HFFc6 (cell line): ENCODE measurements at regions not wholly inside any gene's neighbourhood (a gene's known extent, or its start where the extent isn't known, plus 50 kb on each side); places are given as distances from the start of the nearest gene placed in this dataset.
A peak's percentile ranks its signal among the peaks of the same experiment; 100 is the strongest.

ENCODE experiments used
- DNase-seq: peaks from one replicate; pipeline ENCODE4 v3.0.0-alpha.2; 2018
- H3K27ac Mint-ChIP-seq: 2 replicates; pipeline ENCODE4 v1.8.0; 2020; ENCODE audit warnings: mild to moderate bottlenecking, mixed read lengths
- H3K27me3 Mint-ChIP-seq: 2 replicates; pipeline ENCODE4 v1.8.0; 2021; ENCODE audit warnings: mild to moderate bottlenecking, moderate library complexity, mixed read lengths; ENCODE audit not compliant: insufficient read depth
- H3K36me3 Mint-ChIP-seq: 2 replicates; pipeline ENCODE4 v1.8.0; 2021; ENCODE audit warnings: low read depth, mixed read lengths
- H3K4me1 Mint-ChIP-seq: 2 replicates; pipeline ENCODE4 v1.8.0; 2020; ENCODE audit warnings: low read depth, mixed read lengths
- H3K4me3 Mint-ChIP-seq: 2 replicates; pipeline ENCODE4 v1.8.0; 2020; ENCODE audit warnings: mild to moderate bottlenecking, moderate library complexity, mixed read lengths
- H3K9me3 Mint-ChIP-seq: 2 replicates; pipeline ENCODE4 v1.8.0; 2020; ENCODE audit warnings: mild to moderate bottlenecking, mixed read lengths
- TF ChIP-seq, protein P1 (sequence below): fragments of 200-600 bp; sonication (generic); IDR thresholded peaks from 2 replicates; pipeline ENCODE4 v1.5.0; 2021; ENCODE audit warnings: antibody characterized with exemption, mild to moderate bottlenecking

DNA sequence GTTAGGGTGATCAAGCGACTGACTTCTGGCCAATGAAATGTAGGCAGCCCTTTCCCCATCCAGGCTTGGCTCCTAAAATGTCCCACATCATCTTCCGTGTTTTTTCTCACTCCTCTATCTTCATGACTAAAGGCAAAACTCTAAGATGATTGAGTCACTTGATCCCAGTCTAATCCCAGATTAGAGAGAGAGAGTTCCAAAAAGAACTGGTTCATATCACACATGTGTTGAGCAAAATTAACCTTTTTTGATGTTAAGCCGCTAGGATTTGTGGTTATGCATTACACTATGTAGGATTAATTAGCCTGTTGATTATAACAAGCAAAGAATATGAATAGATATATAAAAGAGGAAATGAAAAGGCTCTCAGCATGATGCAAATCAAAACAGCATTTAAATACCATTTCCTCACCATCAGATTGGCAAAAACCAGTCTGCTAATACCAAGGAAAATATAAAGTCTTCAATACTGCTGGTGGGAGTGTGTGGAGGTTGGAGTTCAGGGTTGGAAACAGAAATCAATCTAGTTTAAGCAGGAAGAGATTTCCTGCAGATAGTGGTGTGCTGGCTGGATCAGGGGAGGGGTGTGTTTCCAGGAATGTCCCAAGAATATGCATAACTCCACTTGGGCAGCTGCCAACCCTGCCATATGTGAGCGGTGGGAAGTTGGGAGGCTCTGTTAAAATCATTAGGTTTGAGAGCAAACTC lies 187.6 kb upstream of the S1PR3 start:
- Mint-ChIP-seq H3K4me1 (peaks cover 30% of the 10 kb centered on the region), H3K27me3 (peaks cover 6% of the 10 kb centered on the region), H3K9me3 (no peaks in the 10 kb centered on the region), H3K36me3 (no peaks in the 10 kb centered on the region), H3K4me3 (no peak overlapping the region), H3K27ac (0 out of 2 replicates have a peak overlapping the region, but pooled peaks have one; percentile 2)
- no peak for DNase-seq
- TF ChIP-seq, protein P1, sequence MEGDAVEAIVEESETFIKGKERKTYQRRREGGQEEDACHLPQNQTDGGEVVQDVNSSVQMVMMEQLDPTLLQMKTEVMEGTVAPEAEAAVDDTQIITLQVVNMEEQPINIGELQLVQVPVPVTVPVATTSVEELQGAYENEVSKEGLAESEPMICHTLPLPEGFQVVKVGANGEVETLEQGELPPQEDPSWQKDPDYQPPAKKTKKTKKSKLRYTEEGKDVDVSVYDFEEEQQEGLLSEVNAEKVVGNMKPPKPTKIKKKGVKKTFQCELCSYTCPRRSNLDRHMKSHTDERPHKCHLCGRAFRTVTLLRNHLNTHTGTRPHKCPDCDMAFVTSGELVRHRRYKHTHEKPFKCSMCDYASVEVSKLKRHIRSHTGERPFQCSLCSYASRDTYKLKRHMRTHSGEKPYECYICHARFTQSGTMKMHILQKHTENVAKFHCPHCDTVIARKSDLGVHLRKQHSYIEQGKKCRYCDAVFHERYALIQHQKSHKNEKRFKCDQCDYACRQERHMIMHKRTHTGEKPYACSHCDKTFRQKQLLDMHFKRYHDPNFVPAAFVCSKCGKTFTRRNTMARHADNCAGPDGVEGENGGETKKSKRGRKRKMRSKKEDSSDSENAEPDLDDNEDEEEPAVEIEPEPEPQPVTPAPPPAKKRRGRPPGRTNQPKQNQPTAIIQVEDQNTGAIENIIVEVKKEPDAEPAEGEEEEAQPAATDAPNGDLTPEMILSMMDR, result no peak

DNA sequence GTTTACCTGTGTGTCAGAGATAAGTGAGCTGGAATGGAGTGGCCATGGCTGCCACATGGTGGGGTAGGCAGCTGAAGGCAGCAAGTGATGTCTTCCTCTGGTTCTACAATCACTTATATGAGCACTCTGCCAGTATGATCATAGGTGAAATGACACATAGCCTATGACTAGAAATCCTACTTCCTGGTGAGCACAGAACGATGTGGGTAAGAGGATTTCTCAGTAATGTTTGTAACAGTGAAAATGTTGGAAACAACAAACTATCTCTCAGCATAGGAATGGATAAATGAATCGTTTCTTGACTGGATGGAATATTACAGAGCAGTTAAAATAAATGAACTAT lies 187.0 kb upstream of the S1PR3 start:
- no peaks in the 10 kb centered on the region for H3K9me3 Mint-ChIP-seq
- peak; percentile 28 for DNase-seq
- no peaks in the 10 kb centered on the region for H3K36me3 Mint-ChIP-seq
- peaks cover 34% of the 10 kb centered on the region for H3K4me1 Mint-ChIP-seq
- H3K4me3 Mint-ChIP-seq, result no peak overlapping the region
- H3K27ac Mint-ChIP-seq, result 0 out of 2 replicates have a peak overlapping the region, but pooled peaks have one; percentile 2
- H3K27me3 Mint-ChIP-seq, result peaks cover 6% of the 10 kb centered on the region
- TF ChIP-seq, protein P1, result no peak

DNA sequence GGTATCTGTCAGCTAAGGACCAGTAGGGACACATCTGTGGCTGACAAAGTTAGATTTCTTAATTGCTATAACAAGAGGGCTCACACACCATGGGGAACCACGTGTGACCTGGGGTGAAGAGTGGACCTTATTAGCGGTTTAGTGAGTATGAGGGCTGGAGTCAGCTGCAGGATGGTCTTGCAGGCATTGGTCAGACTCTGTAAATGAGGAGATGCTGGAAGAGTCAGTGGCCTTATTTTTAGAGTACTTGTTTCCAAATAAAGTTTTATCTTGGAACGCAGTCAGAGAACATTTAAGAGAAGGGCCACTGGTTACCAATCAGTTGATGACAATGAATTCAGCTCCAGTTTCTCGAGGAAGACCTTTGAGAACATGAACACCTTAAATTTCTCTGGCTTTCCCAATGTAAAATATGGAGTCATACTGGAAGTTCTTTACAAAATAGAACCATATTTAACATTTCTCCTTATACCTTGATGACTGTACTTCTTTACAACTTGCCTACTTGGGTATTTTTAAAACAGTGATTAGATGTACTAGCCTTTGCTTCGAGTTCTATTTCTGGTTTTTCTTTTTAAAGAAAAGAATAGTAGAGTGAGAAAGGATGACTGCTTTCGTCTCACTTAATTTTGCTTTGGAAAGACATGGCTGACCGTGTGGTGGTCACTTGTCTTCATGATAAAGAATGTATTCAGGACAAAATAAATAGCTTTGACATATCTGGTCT lies 185.9 kb upstream of the S1PR3 start:
- H3K36me3 Mint-ChIP-seq, result no peaks in the 10 kb centered on the region
- no peak for DNase-seq
- peaks cover 45% of the 10 kb centered on the region for H3K4me1 Mint-ChIP-seq
- peaks cover 6% of the 10 kb centered on the region; the same call in 1 of the 2 replicates for H3K27me3 Mint-ChIP-seq
- no peak overlapping the region for H3K27ac Mint-ChIP-seq
- TF ChIP-seq, protein P1, result no peak
- no peaks in the 10 kb centered on the region for H3K9me3 Mint-ChIP-seq
- H3K4me3 Mint-ChIP-seq, result no peak overlapping the region

DNA sequence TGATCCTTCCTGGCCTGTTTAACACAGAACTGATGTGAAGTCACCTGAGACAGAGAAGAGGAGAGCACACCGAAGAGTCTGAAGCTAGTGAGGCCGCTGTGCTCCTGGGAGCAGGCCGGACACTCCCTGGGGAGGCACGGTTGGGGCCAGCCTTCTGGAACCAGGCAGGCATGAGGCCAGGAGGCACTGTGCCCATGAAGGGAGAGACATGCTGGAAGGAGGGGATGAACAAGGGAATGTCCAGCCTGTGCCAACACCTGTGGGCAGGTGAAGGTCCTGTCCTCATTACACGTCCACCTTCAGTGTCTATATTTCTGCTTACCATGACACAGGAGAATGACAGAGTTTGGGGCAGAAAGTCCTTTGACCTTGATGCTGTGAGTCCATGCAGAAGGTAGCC lies 183.8 kb upstream of the S1PR3 start:
- H3K4me3 Mint-ChIP-seq, result no peak overlapping the region

DNA sequence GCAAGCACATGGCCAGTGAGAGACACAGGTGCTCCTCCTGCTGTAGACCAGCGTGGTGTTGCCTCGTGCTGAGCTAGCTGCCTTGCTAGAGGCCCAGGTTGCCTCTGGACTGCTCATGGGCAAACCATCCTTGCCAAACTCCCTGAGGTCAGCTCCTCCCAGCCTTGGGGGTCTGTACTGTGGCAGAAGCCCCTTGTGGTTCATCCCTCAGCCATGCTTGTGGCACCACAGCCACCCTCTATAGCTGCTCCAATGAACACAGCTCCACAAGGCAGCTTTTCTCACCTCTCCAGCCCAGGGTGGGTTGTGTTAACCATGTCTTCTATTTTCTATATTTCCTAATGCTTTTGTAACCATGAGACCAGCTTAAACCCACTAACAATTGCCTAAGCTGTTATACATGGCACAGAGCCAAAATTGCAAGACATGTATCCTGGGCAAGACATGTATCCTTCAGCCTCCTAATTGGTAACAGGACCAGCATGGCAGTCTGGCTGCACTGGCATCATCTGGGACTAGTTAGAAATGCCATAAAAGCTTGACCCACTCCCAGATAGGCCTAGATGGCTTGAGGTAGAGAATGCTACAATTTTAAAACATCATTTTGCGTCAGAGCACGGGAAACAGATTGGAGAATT lies 183.1 kb upstream of the S1PR3 start:
- H3K27me3 Mint-ChIP-seq, result peaks cover 6% of the 10 kb centered on the region
- TF ChIP-seq, protein P1, result no peak
- H3K27ac Mint-ChIP-seq, result no peak overlapping the region
- peaks cover 42% of the 10 kb centered on the region for H3K4me1 Mint-ChIP-seq
- H3K9me3 Mint-ChIP-seq, result no peaks in the 10 kb centered on the region
- DNase-seq, result no peak
- H3K36me3 Mint-ChIP-seq, result no peaks in the 10 kb centered on the region
- no peak overlapping the region for H3K4me3 Mint-ChIP-seq

More for the DNA sequence above, 183.8 kb upstream of the S1PR3 start:
- H3K27me3 Mint-ChIP-seq, result peaks cover 6% of the 10 kb centered on the region
- DNase-seq, result no peak
- H3K9me3 Mint-ChIP-seq, result no peaks in the 10 kb centered on the region
- TF ChIP-seq, protein P1, result no peak
- no peaks in the 10 kb centered on the region for H3K36me3 Mint-ChIP-seq
- H3K27ac Mint-ChIP-seq, result no peak overlapping the region
- peaks cover 43% of the 10 kb centered on the region for H3K4me1 Mint-ChIP-seq
